ENCODE measurements at regions not wholly inside any gene's neighbourhood (a gene's known extent, or its start where the extent isn't known, plus 50 kb on each side); places are given as distances from the start of the nearest gene placed in this dataset.
A peak's percentile ranks its signal among the peaks of the same experiment; 100 is the strongest.

GRCh38 chr3:1727242-1727641 is 371.4 kb upstream of the CNTN4 start:
- H3K4me3 Mint-ChIP-seq: no peak overlapping the region
- no peaks in the 10 kb centered on the region for H3K4me1 Mint-ChIP-seq
- H3K27ac Mint-ChIP-seq: no peak overlapping the region
- POLR2A ChIA-PET: no interaction called here
- H3K36me3 Mint-ChIP-seq: no peaks in the 10 kb centered on the region
- ATAC-seq (no peak), DNase-seq (no peak)
- no peaks in the 10 kb centered on the region for H3K27me3 Mint-ChIP-seq
- H3K9me3 Mint-ChIP-seq: peaks cover 0 to 16% (median 6%) of the 10 kb centered on the region in 9 donors

- H3K9me3 Mint-ChIP-seq: peaks cover 0 to 23% (median 6%) of the 10 kb centered on the region in 9 donors
- H3K27me3 Mint-ChIP-seq: no peaks in the 10 kb centered on the region
- no peaks in the 10 kb centered on the region for H3K4me1 Mint-ChIP-seq
- no peak overlapping the region for H3K27ac Mint-ChIP-seq
- ATAC-seq (no peak), DNase-seq (no peak)
- POLR2A ChIA-PET: no interaction called here
- H3K4me3 Mint-ChIP-seq: no peak overlapping the region
- H3K36me3 Mint-ChIP-seq: no peaks in the 10 kb centered on the region
These were observed 370.2 kb upstream of the CNTN4 start for GRCh38 chr3:1728510-1728909.

GRCh38 chr3:1734494-1735122 is 364.1 kb upstream of the CNTN4 start:
- no peaks in the 10 kb centered on the region for H3K27me3 Mint-ChIP-seq
- ATAC-seq: no peak
- POLR2A ChIA-PET: no interaction called here

GRCh38 chr3:1752205-1752604 is 346.5 kb upstream of the CNTN4 start:
- Mint-ChIP-seq H3K9me3 (peaks cover 0 to 23% (median 7%) of the 10 kb centered on the region in 9 donors), H3K4me3 (no peak overlapping the region), H3K27ac (no peak overlapping the region), H3K27me3 (no peaks in the 10 kb centered on the region), H3K4me1 (no peaks in the 10 kb centered on the region), H3K36me3 (peaks cover 0 to 7% (median 0%) of the 10 kb centered on the region in 3 donors)
- no peak for DNase-seq
- POLR2A ChIA-PET: no interaction called here
- no peak for ATAC-seq

More at GRCh38 chr3:1734494-1735122, 364.1 kb upstream of the CNTN4 start:
- DNase-seq: no peak
- Mint-ChIP-seq H3K9me3 (peaks cover 0 to 23% (median 12%) of the 10 kb centered on the region in 9 donors), H3K4me3 (no peak overlapping the region), H3K27ac (no peak overlapping the region), H3K4me1 (no peaks in the 10 kb centered on the region), H3K36me3 (peaks cover 0 to 1% (median 0%) of the 10 kb centered on the region in 3 donors)

- Mint-ChIP-seq H3K27me3 (no peaks in the 10 kb centered on the region), H3K4me3 (no peak overlapping the region), H3K4me1 (no peaks in the 10 kb centered on the region), H3K9me3 (peaks cover 0 to 20% (median 7%) of the 10 kb centered on the region in 9 donors), H3K36me3 (no peaks in the 10 kb centered on the region), H3K27ac (no peak overlapping the region)
- DNase-seq (no peak), ATAC-seq (no peak)
- POLR2A ChIA-PET: no interaction called here
These were observed 332.3 kb upstream of the CNTN4 start for GRCh38 chr3:1766384-1766783.

GRCh38 chr3:1773679-1774078 is 325.0 kb upstream of the CNTN4 start:
- DNase-seq (no peak), ATAC-seq (no peak)
- Mint-ChIP-seq H3K9me3 (peaks cover 0 to 37% (median 8%) of the 10 kb centered on the region in 9 donors), H3K36me3 (no peaks in the 10 kb centered on the region), H3K4me3 (no peak overlapping the region), H3K4me1 (no peaks in the 10 kb centered on the region), H3K27me3 (no peaks in the 10 kb centered on the region), H3K27ac (no peak overlapping the region)
- POLR2A ChIA-PET: no interaction called here

GRCh38 chr3:1774597-1774996 is 324.1 kb upstream of the CNTN4 start:
- Mint-ChIP-seq H3K36me3 (no peaks in the 10 kb centered on the region), H3K4me3 (no peak overlapping the region), H3K9me3 (peaks cover 0 to 36% (median 7%) of the 10 kb centered on the region in 9 donors), H3K4me1 (no peaks in the 10 kb centered on the region), H3K27me3 (no peaks in the 10 kb centered on the region), H3K27ac (no peak overlapping the region)
- DNase-seq (no peak), ATAC-seq (no peak)
- POLR2A ChIA-PET: no interaction called here

- no peak overlapping the region for H3K4me3 Mint-ChIP-seq
- H3K27me3 Mint-ChIP-seq: no peaks in the 10 kb centered on the region
- H3K36me3 Mint-ChIP-seq: no peaks in the 10 kb centered on the region
- H3K27ac Mint-ChIP-seq: no peak overlapping the region
- DNase-seq: no peak
- no peaks in the 10 kb centered on the region for H3K4me1 Mint-ChIP-seq
- H3K9me3 Mint-ChIP-seq: peaks cover 0 to 35% (median 7%) of the 10 kb centered on the region in 9 donors
- POLR2A ChIA-PET: no interaction called here
- no peak for ATAC-seq
These were observed 323.3 kb upstream of the CNTN4 start for GRCh38 chr3:1775321-1775720.

- no peak overlapping the region for H3K4me3 Mint-ChIP-seq
- H3K36me3 Mint-ChIP-seq: no peaks in the 10 kb centered on the region
- no peak overlapping the region for H3K27ac Mint-ChIP-seq
- no peaks in the 10 kb centered on the region for H3K4me1 Mint-ChIP-seq
- POLR2A ChIA-PET: no interaction called here
- ATAC-seq (no peak), DNase-seq (no peak)
- H3K27me3 Mint-ChIP-seq: no peaks in the 10 kb centered on the region
- H3K9me3 Mint-ChIP-seq: peaks cover 0 to 28% (median 3%) of the 10 kb centered on the region in 9 donors
These were observed 314.7 kb upstream of the CNTN4 start for GRCh38 chr3:1783995-1784394.

- DNase-seq (no peak), ATAC-seq (no peak)
- Mint-ChIP-seq H3K9me3 (peaks cover 0 to 33% (median 5%) of the 10 kb centered on the region in 9 donors), H3K27ac (no peak overlapping the region), H3K4me1 (no peaks in the 10 kb centered on the region), H3K4me3 (no peak overlapping the region), H3K36me3 (no peaks in the 10 kb centered on the region), H3K27me3 (no peaks in the 10 kb centered on the region)
- POLR2A ChIA-PET: no interaction called here
These were observed 311.6 kb upstream of the CNTN4 start for GRCh38 chr3:1787094-1787493.

- ATAC-seq: no peak
- Mint-ChIP-seq H3K27me3 (no peaks in the 10 kb centered on the region), H3K36me3 (no peaks in the 10 kb centered on the region), H3K9me3 (peaks cover 0 to 16% (median 4%) of the 10 kb centered on the region in 9 donors), H3K4me3 (no peak overlapping the region), H3K27ac (no peak overlapping the region), H3K4me1 (no peaks in the 10 kb centered on the region)
- DNase-seq: no peak
- POLR2A ChIA-PET: no interaction called here
These were observed 306.2 kb upstream of the CNTN4 start for GRCh38 chr3:1792466-1792865.

GRCh38 chr3:1798711-1799405 is 299.8 kb upstream of the CNTN4 start:
- ATAC-seq (no peak), DNase-seq (no peak)
- POLR2A ChIA-PET: no interaction called here
- Mint-ChIP-seq H3K4me3 (no peak overlapping the region), H3K36me3 (no peaks in the 10 kb centered on the region), H3K27ac (no peak overlapping the region), H3K9me3 (peaks cover 0 to 17% (median 3%) of the 10 kb centered on the region in 9 donors), H3K4me1 (no peaks in the 10 kb centered on the region), H3K27me3 (no peaks in the 10 kb centered on the region)

GRCh38 chr3:1805331-1805730 is 293.3 kb upstream of the CNTN4 start:
- no peak overlapping the region for H3K4me3 Mint-ChIP-seq
- DNase-seq (no peak), ATAC-seq (no peak)

GRCh38 chr3:1808590-1808989 is 290.1 kb upstream of the CNTN4 start:
- peaks cover 0 to 12% (median 2%) of the 10 kb centered on the region in 3 donors for H3K36me3 Mint-ChIP-seq
- no peak for DNase-seq
- no peak for ATAC-seq
- H3K27ac Mint-ChIP-seq: no peak overlapping the region
- H3K4me1 Mint-ChIP-seq: no peaks in the 10 kb centered on the region
- POLR2A ChIA-PET: no interaction called here
- H3K4me3 Mint-ChIP-seq: no peak overlapping the region
- no peaks in the 10 kb centered on the region for H3K27me3 Mint-ChIP-seq
- H3K9me3 Mint-ChIP-seq: peaks cover 10 to 41% (median 23%) of the 10 kb centered on the region in 9 donors

More at GRCh38 chr3:1805331-1805730, 293.3 kb upstream of the CNTN4 start:
- Mint-ChIP-seq H3K4me1 (no peaks in the 10 kb centered on the region), H3K27me3 (no peaks in the 10 kb centered on the region), H3K9me3 (peaks cover 8 to 42% (median 24%) of the 10 kb centered on the region in 9 donors), H3K36me3 (peaks cover 0 to 12% (median 2%) of the 10 kb centered on the region in 3 donors), H3K27ac (peak overlapping the region in 1 of 10 donors; percentile 2)
- POLR2A ChIA-PET: no interaction called here

Measured in naive thymus-derived CD8-positive, alpha-beta T cell (primary cell).